ENCODE measurements at regions not wholly inside any gene's neighbourhood (a gene's known extent, or its start where the extent isn't known, plus 50 kb on each side); places are given as distances from the start of the nearest gene placed in this dataset.

DNA sequence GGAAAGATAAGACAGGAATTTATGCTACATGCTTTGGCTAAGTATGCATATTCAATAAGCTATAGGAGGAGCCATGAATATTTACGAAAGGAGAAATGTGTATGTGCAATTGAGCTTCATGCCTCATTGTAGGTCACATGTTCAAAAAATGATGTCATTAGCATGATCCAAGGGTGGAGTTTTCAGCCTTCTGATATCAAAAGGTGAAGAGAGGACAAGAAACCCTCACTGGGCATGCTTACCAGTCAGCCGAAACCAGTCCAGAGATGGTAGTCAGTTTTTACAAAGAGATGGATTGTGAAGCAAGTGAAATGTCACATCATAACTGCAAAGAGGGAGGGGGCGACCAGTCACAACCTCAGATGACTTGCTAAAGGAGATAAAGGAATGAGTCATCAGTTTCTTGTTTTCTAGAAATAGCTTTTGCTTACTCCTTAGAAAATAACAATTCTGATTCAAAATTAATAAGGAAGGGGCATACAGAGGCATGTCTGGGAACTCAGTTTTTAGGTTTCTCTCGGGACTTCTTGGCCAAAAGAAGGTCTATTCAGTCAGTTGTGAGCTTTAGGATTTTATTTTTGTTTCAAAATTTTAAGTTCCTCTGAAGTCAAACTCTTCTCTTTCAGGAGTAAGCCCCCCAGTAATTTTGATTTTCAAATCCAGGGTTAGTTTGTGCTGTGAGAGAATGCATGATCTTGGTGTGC lies 1067.8 kb upstream of the EDIL3 start (continued):
- TF ChIP-seq, protein P1, sequence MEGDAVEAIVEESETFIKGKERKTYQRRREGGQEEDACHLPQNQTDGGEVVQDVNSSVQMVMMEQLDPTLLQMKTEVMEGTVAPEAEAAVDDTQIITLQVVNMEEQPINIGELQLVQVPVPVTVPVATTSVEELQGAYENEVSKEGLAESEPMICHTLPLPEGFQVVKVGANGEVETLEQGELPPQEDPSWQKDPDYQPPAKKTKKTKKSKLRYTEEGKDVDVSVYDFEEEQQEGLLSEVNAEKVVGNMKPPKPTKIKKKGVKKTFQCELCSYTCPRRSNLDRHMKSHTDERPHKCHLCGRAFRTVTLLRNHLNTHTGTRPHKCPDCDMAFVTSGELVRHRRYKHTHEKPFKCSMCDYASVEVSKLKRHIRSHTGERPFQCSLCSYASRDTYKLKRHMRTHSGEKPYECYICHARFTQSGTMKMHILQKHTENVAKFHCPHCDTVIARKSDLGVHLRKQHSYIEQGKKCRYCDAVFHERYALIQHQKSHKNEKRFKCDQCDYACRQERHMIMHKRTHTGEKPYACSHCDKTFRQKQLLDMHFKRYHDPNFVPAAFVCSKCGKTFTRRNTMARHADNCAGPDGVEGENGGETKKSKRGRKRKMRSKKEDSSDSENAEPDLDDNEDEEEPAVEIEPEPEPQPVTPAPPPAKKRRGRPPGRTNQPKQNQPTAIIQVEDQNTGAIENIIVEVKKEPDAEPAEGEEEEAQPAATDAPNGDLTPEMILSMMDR (IDR thresholded peaks at IDR 0.05 in 2 of 3, conservative IDR thresholded peaks at IDR 0.05 in 1 of 3; ENCODE audit: insufficient read depth in 2 of 3, low read depth in 1 of 3, low read length in 3 of 3), result no peak
- TF ChIP-seq TEAD1 (CRISPR knock-in tag; IDR thresholded peaks at IDR 0.05) (no peak), ZNF23 (CRISPR knock-in tag; IDR thresholded peaks at IDR 0.05) (no peak), PBX2 (CRISPR knock-in tag; IDR thresholded peaks at IDR 0.05; ENCODE audit: low read depth) (no peak), PBX2 (tag; conservative IDR thresholded peaks at IDR 0.05; ENCODE audit: low read depth) (peak; percentile 40; the same call in 1 of the 2 replicates), CBX1 (IDR thresholded peaks at IDR 0.05; ENCODE audit: low read depth) (no peak), ATF3 (IDR thresholded peaks at IDR 0.05) (peak; percentile 92), ATF3 (CRISPR knock-in tag; conservative IDR thresholded peaks at IDR 0.05) (no peak), ESRRA (IDR thresholded peaks at IDR 0.05; ENCODE audit: borderline replicate concordance, low read depth) (no peak), ZC3H4 (CRISPR knock-in tag; IDR thresholded peaks at IDR 0.05; ENCODE audit: borderline replicate concordance) (no peak), FOSL1 (tag; conservative IDR thresholded peaks at IDR 0.05) (peak; percentile 96), PTTG1 (tag; IDR thresholded peaks at IDR 0.05; ENCODE audit: low read depth) (no peak), NR1H2 (CRISPR knock-in tag; IDR thresholded peaks at IDR 0.05) (no peak), ZNF764 (CRISPR knock-in tag; IDR thresholded peaks at IDR 0.05; ENCODE audit: low read depth) (no peak), TBP (optimal IDR thresholded peaks at IDR 0.05; ENCODE audit: low read depth, low read length) (no peak), RREB1 (CRISPR knock-in tag; IDR thresholded peaks at IDR 0.05) (no peak)
